ENCODE measurements at regions not wholly inside any gene's neighbourhood (a gene's known extent, or its start where the extent isn't known, plus 50 kb on each side); places are given as distances from the start of the nearest gene placed in this dataset.

DNA sequence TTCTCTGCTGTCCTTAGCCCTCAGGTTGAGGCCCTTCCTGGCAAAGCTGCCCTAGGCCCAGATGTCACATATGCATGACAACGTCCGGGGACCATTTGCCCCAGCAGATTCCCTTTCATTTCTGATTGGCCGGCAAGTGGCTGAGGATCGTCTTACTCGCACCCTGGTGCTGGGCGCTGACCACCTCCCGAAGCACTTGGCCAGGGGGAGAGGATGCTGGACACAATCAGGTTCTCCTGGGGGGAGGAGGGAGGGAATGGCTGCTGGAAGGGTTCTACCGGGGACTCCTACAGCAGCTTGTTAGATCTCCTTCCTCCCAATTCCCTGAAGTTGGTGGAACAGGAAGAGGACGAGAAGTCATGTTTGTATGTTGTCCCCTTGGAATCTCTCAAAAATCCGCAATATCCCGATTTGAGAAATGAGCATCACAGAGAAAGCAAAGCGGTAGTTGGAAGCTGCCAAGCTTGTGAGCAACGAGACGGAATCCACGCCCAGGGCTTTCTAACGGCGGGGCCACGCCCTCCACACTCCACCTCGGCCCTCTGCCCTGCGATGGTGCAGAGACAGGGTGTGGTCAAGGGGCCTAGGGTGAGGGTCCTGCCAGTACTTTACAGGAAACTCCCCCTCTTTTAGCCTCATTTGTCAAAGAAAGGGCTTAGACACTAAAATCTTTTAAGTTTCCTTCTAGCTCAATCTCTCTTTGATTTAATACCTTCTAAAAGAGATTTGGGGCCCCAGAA, 61.8 kb upstream of the YWHAQ start:
- Mint-ChIP-seq H3K27me3 (ENCODE audit: low read depth) (no peaks in the 10 kb centered on the region), H3K4me1 (peaks cover 14% of the 10 kb centered on the region)
- TF ChIP-seq CTCF (conservative IDR thresholded peaks at IDR 0.05): no peak

DNA sequence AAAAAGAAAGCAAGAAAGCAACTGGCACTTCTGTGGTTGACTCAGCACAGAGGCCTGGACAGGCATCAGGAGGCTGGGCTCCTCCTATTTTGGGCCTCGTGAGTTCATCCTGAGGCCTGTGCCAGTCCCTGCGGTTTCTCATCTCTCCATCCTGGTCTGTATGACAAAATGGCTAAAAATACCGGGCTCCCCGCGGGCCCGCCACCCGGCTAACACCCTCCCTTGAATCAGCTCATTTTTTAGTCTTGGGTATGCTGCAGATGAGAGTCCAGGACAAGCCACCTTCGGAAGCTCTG, 62.3 kb upstream of the YWHAQ start:
- Mint-ChIP-seq H3K4me3 (no peak overlapping the region), H3K27me3 (ENCODE audit: low read depth) (no peaks in the 10 kb centered on the region), H3K36me3 (ENCODE audit: low read depth) (no peaks in the 10 kb centered on the region), H3K9me3 (no peaks in the 10 kb centered on the region), H3K4me1 (peaks cover 14% of the 10 kb centered on the region), H3K27ac (ENCODE audit: unreplicated experiment) (no peak overlapping the region)
- DNase-seq (ENCODE audit: low read depth, low spot score): no peak
- TF ChIP-seq CTCF (conservative IDR thresholded peaks at IDR 0.05): no peak

More for the DNA sequence above, 61.8 kb upstream of the YWHAQ start:
- no peak for DNase-seq (ENCODE audit: low read depth, low spot score)
- no peaks in the 10 kb centered on the region for H3K36me3 Mint-ChIP-seq (ENCODE audit: low read depth)
- H3K9me3 Mint-ChIP-seq: no peaks in the 10 kb centered on the region
- H3K4me3 Mint-ChIP-seq: no peak overlapping the region
- peak overlapping the region; percentile 6 for H3K27ac Mint-ChIP-seq (ENCODE audit: unreplicated experiment)

- Mint-ChIP-seq H3K27ac (ENCODE audit: unreplicated experiment) (no peak overlapping the region), H3K27me3 (ENCODE audit: low read depth) (no peaks in the 10 kb centered on the region), H3K36me3 (ENCODE audit: low read depth) (no peaks in the 10 kb centered on the region), H3K9me3 (no peaks in the 10 kb centered on the region), H3K4me3 (no peak overlapping the region), H3K4me1 (peaks cover 14% of the 10 kb centered on the region)
- TF ChIP-seq CTCF (conservative IDR thresholded peaks at IDR 0.05): no peak
- DNase-seq (ENCODE audit: low read depth, low spot score): no peak
Observed at GRCh38 chr2:9693646-9694045, 62.8 kb upstream of the YWHAQ start.

DNA sequence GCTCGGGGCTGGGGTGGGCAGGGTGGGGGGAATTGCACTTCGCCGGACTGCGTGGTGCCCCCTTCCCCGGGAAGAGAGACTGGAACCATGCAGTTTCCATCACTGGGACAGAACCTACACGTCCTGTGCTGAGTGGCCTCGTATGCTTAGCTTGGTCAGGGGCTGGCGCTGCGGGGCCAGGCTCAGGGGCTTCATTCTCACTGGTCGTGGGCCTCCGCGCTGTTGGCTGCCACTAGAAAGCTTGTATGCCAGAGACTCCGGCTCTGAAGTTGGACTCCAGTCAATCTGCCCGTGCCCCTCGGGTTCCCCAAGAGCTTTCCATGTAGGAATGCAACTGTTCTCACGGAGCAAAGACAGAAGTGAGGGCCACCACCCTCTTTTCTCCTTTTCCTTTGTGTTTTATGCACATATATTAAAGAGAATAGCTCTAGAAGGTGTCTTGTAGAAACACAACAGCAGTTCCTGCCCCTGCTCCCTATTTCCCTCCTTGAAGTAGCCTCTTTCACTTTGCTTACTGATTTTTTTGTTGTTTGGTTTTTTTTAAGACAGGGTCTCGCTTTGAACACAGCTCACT, 64.0 kb upstream of the YWHAQ start:
- Mint-ChIP-seq H3K27me3 (ENCODE audit: low read depth) (no peaks in the 10 kb centered on the region), H3K27ac (ENCODE audit: unreplicated experiment) (no peak overlapping the region), H3K4me1 (peaks cover 14% of the 10 kb centered on the region), H3K36me3 (ENCODE audit: low read depth) (no peaks in the 10 kb centered on the region), H3K9me3 (no peaks in the 10 kb centered on the region), H3K4me3 (no peak overlapping the region)
- no peak for TF ChIP-seq CTCF (conservative IDR thresholded peaks at IDR 0.05)
- no peak for DNase-seq (ENCODE audit: low read depth, low spot score)

GRCh38 chr2:9695941-9696340, 65.1 kb upstream of the YWHAQ start:
- Mint-ChIP-seq H3K36me3 (ENCODE audit: low read depth) (no peaks in the 10 kb centered on the region), H3K4me1 (peaks cover 9% of the 10 kb centered on the region), H3K27ac (ENCODE audit: unreplicated experiment) (no peak overlapping the region), H3K27me3 (ENCODE audit: low read depth) (no peaks in the 10 kb centered on the region), H3K4me3 (no peak overlapping the region), H3K9me3 (peaks cover 6% of the 10 kb centered on the region)
- no peak for TF ChIP-seq CTCF (conservative IDR thresholded peaks at IDR 0.05)
- DNase-seq (ENCODE audit: low read depth, low spot score): no peak
